ENCODE measurements at regions not wholly inside any gene's neighbourhood (a gene's known extent, or its start where the extent isn't known, plus 50 kb on each side); places are given as distances from the start of the nearest gene placed in this dataset.

- TF ChIP-seq, protein P1, sequence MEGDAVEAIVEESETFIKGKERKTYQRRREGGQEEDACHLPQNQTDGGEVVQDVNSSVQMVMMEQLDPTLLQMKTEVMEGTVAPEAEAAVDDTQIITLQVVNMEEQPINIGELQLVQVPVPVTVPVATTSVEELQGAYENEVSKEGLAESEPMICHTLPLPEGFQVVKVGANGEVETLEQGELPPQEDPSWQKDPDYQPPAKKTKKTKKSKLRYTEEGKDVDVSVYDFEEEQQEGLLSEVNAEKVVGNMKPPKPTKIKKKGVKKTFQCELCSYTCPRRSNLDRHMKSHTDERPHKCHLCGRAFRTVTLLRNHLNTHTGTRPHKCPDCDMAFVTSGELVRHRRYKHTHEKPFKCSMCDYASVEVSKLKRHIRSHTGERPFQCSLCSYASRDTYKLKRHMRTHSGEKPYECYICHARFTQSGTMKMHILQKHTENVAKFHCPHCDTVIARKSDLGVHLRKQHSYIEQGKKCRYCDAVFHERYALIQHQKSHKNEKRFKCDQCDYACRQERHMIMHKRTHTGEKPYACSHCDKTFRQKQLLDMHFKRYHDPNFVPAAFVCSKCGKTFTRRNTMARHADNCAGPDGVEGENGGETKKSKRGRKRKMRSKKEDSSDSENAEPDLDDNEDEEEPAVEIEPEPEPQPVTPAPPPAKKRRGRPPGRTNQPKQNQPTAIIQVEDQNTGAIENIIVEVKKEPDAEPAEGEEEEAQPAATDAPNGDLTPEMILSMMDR (IDR thresholded peaks at IDR 0.05; ENCODE audit: extremely low read depth, low read depth, low read length): no peak
- Histone ChIP-seq H3K4me1 (ENCODE audit: insufficient read depth, low read length) (no peaks in the 10 kb centered on the region), H3K79me2 (ENCODE audit: insufficient read depth, low read length) (no peaks in the 10 kb centered on the region), H3K27ac (ENCODE audit: low read depth, low read length) (no peak overlapping the region), H3K36me3 (ENCODE audit: insufficient read depth, low read length) (no peaks in the 10 kb centered on the region), H3K9me3 (ENCODE audit: low read depth, low read length) (no peaks in the 10 kb centered on the region), H3K27me3 (ENCODE audit: insufficient read depth, low read length) (no peaks in the 10 kb centered on the region), H3K4me2 (ENCODE audit: insufficient read depth, low read length) (no peak overlapping the region), H3K4me3 (ENCODE audit: insufficient read depth, low read length) (no peak overlapping the region), H2AFZ (ENCODE audit: low read length) (no peak overlapping the region), H4K20me1 (ENCODE audit: insufficient read depth, low read length) (no peaks in the 10 kb centered on the region)
- no peak for DNase-seq (ENCODE audit: insufficient read length, low spot score, missing footprints)
These were observed 103.1 kb upstream of the SLC2A1 start for GRCh38 chr1:43061757-43062156.

GRCh38 chr1:43059640-43060574 lies 101.2 kb upstream of the SLC2A1 start:
- Histone ChIP-seq H3K27me3 (ENCODE audit: insufficient read depth, low read length) (peaks cover 4% of the 10 kb centered on the region), H3K36me3 (ENCODE audit: insufficient read depth, low read length) (no peaks in the 10 kb centered on the region), H3K9me3 (ENCODE audit: low read depth, low read length) (no peaks in the 10 kb centered on the region), H3K79me2 (ENCODE audit: insufficient read depth, low read length) (no peaks in the 10 kb centered on the region), H3K4me1 (ENCODE audit: insufficient read depth, low read length) (no peaks in the 10 kb centered on the region), H3K27ac (ENCODE audit: low read depth, low read length) (no peak overlapping the region), H4K20me1 (ENCODE audit: insufficient read depth, low read length) (no peaks in the 10 kb centered on the region), H3K4me3 (ENCODE audit: insufficient read depth, low read length) (no peak overlapping the region), H2AFZ (ENCODE audit: low read length) (no peak overlapping the region), H3K4me2 (ENCODE audit: insufficient read depth, low read length) (no peak overlapping the region)
- no peak for DNase-seq (ENCODE audit: insufficient read length, low spot score, missing footprints)
- TF ChIP-seq, protein P1 (IDR thresholded peaks at IDR 0.05; ENCODE audit: extremely low read depth, low read depth, low read length): no peak

DNA sequence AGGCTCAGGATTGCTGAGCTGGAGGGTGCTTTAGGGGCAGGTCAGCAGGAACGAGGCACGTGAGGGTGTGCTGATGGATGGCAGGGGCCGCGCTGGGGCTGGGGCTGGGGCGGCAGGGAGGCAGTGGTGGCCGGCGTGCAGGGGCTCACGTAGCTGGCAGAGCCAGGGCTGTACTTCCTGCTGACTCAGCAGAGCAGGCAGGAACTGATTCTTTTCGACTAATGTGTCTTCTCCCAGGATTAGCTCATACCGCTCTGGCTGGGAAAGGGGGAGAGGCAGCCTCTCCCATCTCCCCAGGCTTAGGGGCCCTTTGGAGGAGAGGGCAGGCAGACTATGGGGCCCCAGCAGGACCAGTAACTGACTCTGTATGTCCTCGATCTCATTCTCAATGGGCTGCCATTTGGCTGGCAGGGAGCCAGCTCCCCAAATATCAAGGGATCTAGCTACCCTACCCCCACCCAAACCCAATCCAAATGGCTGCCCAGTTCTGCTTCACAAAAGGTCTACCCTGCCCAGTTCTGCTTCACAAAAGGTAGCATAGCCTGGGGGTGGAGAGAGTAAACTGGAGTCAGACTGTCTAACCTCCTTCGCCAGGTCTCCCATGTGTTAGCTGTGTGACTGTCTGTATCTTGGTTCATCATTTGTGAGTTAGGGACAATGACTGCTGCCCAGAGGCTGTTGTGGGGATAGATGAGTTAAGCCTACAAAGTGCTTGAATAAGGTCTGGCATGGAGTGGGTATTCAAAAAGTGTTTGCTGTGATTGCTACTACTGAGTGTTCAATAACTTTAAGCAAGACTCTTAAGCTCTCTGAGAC lies 100.1 kb upstream of the SLC2A1 start:
- no peaks in the 10 kb centered on the region for H3K9me3 ChIP-seq (ENCODE audit: low read depth, low read length)
- no peak overlapping the region for H3K27ac ChIP-seq (ENCODE audit: low read depth, low read length)
- no peak overlapping the region for H2AFZ ChIP-seq (ENCODE audit: low read length)
- H3K79me2 ChIP-seq (ENCODE audit: insufficient read depth, low read length): no peaks in the 10 kb centered on the region
- no peaks in the 10 kb centered on the region for H3K4me1 ChIP-seq (ENCODE audit: insufficient read depth, low read length)
- no peaks in the 10 kb centered on the region for H4K20me1 ChIP-seq (ENCODE audit: insufficient read depth, low read length)
- no peaks in the 10 kb centered on the region for H3K36me3 ChIP-seq (ENCODE audit: insufficient read depth, low read length)
- H3K4me3 ChIP-seq (ENCODE audit: insufficient read depth, low read length): no peak overlapping the region
- H3K27me3 ChIP-seq (ENCODE audit: insufficient read depth, low read length): peaks cover 4% of the 10 kb centered on the region
- peak; percentile 77 for DNase-seq (ENCODE audit: insufficient read length, low spot score, missing footprints)
- TF ChIP-seq, protein P1 (IDR thresholded peaks at IDR 0.05; ENCODE audit: extremely low read depth, low read depth, low read length): no peak
- H3K4me2 ChIP-seq (ENCODE audit: insufficient read depth, low read length): no peak overlapping the region

DNA sequence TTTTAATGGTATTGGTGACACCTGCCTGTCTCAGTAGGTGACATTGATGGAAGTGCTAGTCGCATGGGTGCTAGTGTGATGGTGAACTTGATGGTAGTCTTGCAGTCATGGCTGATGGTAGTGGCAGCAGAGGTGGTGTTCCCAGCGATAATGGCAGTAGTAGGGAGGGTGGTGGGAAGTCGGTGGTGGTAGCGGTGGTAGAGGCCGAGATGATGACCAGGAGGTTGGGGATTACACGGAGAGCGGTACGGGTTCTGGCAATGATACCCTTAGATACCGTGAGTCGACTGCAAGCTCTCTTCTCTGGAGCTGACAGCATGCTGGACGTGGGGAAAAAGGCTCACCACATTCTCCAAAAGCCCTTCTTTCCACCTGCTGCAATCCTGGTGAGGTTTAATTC lies 99.4 kb upstream of the SLC2A1 start:
- Histone ChIP-seq H3K9me3 (ENCODE audit: low read depth, low read length) (no peaks in the 10 kb centered on the region), H3K27me3 (ENCODE audit: insufficient read depth, low read length) (peaks cover 4% of the 10 kb centered on the region), H3K4me3 (ENCODE audit: insufficient read depth, low read length) (no peak overlapping the region), H3K36me3 (ENCODE audit: insufficient read depth, low read length) (no peaks in the 10 kb centered on the region), H3K27ac (ENCODE audit: low read depth, low read length) (no peak overlapping the region), H3K4me2 (ENCODE audit: insufficient read depth, low read length) (no peak overlapping the region), H3K79me2 (ENCODE audit: insufficient read depth, low read length) (no peaks in the 10 kb centered on the region), H2AFZ (ENCODE audit: low read length) (no peak overlapping the region), H4K20me1 (ENCODE audit: insufficient read depth, low read length) (no peaks in the 10 kb centered on the region), H3K4me1 (ENCODE audit: insufficient read depth, low read length) (no peaks in the 10 kb centered on the region)
- no peak for DNase-seq (ENCODE audit: insufficient read length, low spot score, missing footprints)
- TF ChIP-seq, protein P1 (IDR thresholded peaks at IDR 0.05; ENCODE audit: extremely low read depth, low read depth, low read length): no peak
